SK-N-SH treated with all-trans-retinoic acid at 6 μM for 48 hours (cell line): ENCODE measurements at regions not wholly inside any gene's neighbourhood (a gene's known extent, or its start where the extent isn't known, plus 50 kb on each side); places are given as distances from the start of the nearest gene placed in this dataset.

ENCODE experiments used
- ATAC-seq: fragments of 200-7000 bp; cut with Tn5 transposase; 3 replicates; pipeline ENCODE4 v1.9.1; 2020; ENCODE audit warnings: mild to moderate bottlenecking, moderate library complexity
- ARNTL ChIP-seq: fragments of 450-650 bp; formaldehyde crosslinking; IDR thresholded peaks from 2 replicates; pipeline ENCODE4 v1.5.0; 2020; ENCODE audit warnings: low read depth, mild to moderate bottlenecking, moderate library complexity, borderline replicate concordance
- BACH2 ChIP-seq: fragments of 250-450 bp; sonication (Bioruptor Pico); IDR thresholded peaks from 2 replicates; pipeline ENCODE4 v1.9.0; 2021; ENCODE audit warnings: mild to moderate bottlenecking, borderline replicate concordance
- CREB5 ChIP-seq: fragments of 250-450 bp; sonication (Bioruptor Pico); IDR thresholded peaks from 2 replicates; pipeline ENCODE4 v1.5.1; 2020; ENCODE audit warnings: low read depth, mild to moderate bottlenecking, moderate library complexity
- CSDC2 ChIP-seq: fragments of 250-450 bp; sonication (Bioruptor Pico); IDR thresholded peaks from 2 replicates; pipeline ENCODE4 v1.5.0; 2020; ENCODE audit warnings: mild to moderate bottlenecking, moderate library complexity
- ESRRG ChIP-seq: fragments of 250-450 bp; sonication (Bioruptor Pico); IDR thresholded peaks from 2 replicates; pipeline ENCODE4 v1.6.1; 2021; ENCODE audit warnings: mild to moderate bottlenecking
- GLIS3 ChIP-seq: fragments of 250-450 bp; sonication (Bioruptor Pico); IDR thresholded peaks from 2 replicates; pipeline ENCODE4 v1.5.0; 2020; ENCODE audit warnings: mild to moderate bottlenecking, moderate library complexity
- ISL1 ChIP-seq: fragments of 250-450 bp; sonication (Bioruptor Pico); IDR thresholded peaks from 2 replicates; pipeline ENCODE4 v2.1.2; 2022; ENCODE audit warnings: mild to moderate bottlenecking, moderate library complexity
- PATZ1 ChIP-seq: fragments of 250-450 bp; sonication (Bioruptor Pico); IDR thresholded peaks from 2 replicates; pipeline ENCODE4 v1.8.0; 2020; ENCODE audit warnings: mild to moderate bottlenecking, moderate library complexity, borderline replicate concordance
- PPARA ChIP-seq: fragments of 250-450 bp; sonication (Bioruptor Pico); IDR thresholded peaks from 2 replicates; pipeline ENCODE4 v1.5.0; 2020; ENCODE audit warnings: mild to moderate bottlenecking, borderline replicate concordance
- RARB ChIP-seq: fragments of 250-450 bp; sonication (Bioruptor Pico); IDR thresholded peaks from 2 replicates; pipeline ENCODE4 v1.8.0; 2021; ENCODE audit warnings: mild to moderate bottlenecking, moderate library complexity
- SNAI2 ChIP-seq: fragments of 250-450 bp; sonication (Bioruptor Pico); IDR thresholded peaks from 2 replicates; pipeline ENCODE4 v1.5.0; 2020; ENCODE audit warnings: mild to moderate bottlenecking, moderate library complexity
- TCF4 ChIP-seq: fragments of 250-450 bp; sonication (Bioruptor Pico); IDR thresholded peaks from 2 replicates; pipeline ENCODE4 v1.8.0; 2021; ENCODE audit warnings: mild to moderate bottlenecking, moderate library complexity, borderline replicate concordance
- TOX ChIP-seq: fragments of 250-450 bp; sonication (Bioruptor Pico); IDR thresholded peaks from 2 replicates; pipeline ENCODE4 v1.8.0; 2021; ENCODE audit warnings: mild to moderate bottlenecking, moderate library complexity, borderline replicate concordance
- ZC3H10 ChIP-seq: fragments of 250-450 bp; sonication (Bioruptor Pico); IDR thresholded peaks from 2 replicates; pipeline ENCODE4 v1.5.1; 2021; ENCODE audit warnings: mild to moderate bottlenecking, moderate library complexity
- ZFP3 ChIP-seq: fragments of 250-450 bp; sonication (Bioruptor Pico); IDR thresholded peaks from 2 replicates; pipeline ENCODE4 v1.5.0; 2020; ENCODE audit warnings: mild to moderate bottlenecking, moderate library complexity
- ZFP30 ChIP-seq: fragments of 450-650 bp; formaldehyde crosslinking; IDR thresholded peaks from 2 replicates; pipeline ENCODE4 v1.5.0; 2022; ENCODE audit warnings: mild to moderate bottlenecking, moderate library complexity
- ZNF565 ChIP-seq: fragments of 450-650 bp; formaldehyde crosslinking; conservative IDR thresholded peaks from 2 replicates; pipeline ENCODE4 v1.5.0; 2020; ENCODE audit warnings: low read depth, mild to moderate bottlenecking, moderate library complexity
- ZNF8 ChIP-seq: fragments of 450-650 bp; formaldehyde crosslinking; IDR thresholded peaks from 2 replicates; pipeline ENCODE4 v1.5.0; 2020; ENCODE audit warnings: mild to moderate bottlenecking, moderate library complexity
- TF ChIP-seq, protein P1 (sequence below): fragments of 250-450 bp; sonication (Bioruptor Pico); IDR thresholded peaks from 2 replicates; pipeline ENCODE4 v1.8.0; 2021; ENCODE audit warnings: low read depth, mild to moderate bottlenecking, moderate library complexity, borderline replicate concordance

DNA sequence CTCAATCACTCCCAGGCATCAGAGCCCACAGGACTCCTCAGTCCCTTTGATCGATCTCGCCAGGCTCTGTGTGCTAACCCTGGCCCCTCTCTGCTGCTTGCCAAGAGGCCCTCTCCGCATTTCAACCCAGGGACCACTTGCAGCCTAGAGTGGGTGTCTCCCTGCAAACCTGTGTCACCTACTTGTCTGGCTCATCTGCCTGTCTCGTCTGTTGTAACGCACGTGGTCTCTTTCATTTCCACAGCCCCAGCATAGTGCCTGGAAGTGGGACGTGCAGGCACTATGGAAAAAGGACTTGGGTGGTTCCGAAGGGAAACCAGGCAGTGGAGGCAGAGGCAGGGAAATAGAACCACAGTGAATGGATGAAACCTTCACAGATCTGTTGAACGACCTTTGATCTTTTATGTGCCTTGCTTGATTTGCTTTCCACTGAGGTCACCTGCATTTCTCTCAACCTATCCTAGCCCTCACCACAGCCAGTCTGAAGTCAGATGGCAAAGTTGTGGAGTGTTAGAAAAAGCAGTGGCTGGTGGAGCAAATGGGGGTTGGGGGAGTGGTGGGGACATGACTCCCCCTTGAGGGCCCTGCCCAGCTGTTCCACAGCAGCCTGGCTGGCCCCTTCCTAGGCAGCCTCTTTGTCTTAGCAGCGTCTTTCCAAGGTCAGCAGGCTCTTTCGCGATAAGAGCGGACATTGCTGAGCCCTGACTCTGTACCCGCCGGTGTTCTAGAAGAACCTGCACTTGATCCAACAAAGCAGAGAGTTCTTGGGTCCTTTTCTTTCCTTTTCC is 55.8 kb upstream of the TAGAP start:
- no peak for ATAC-seq
- TF ChIP-seq ZNF565 (no peak), ISL1 (CRISPR knock-in tag) (no peak), ZFP30 (CRISPR knock-in tag) (no peak), ARNTL (no peak), ZNF8 (CRISPR knock-in tag) (no peak), CREB5 (CRISPR knock-in tag) (no peak), TCF4 (CRISPR knock-in tag) (no peak), ZC3H10 (CRISPR knock-in tag) (no peak)
- TF ChIP-seq, protein P1, sequence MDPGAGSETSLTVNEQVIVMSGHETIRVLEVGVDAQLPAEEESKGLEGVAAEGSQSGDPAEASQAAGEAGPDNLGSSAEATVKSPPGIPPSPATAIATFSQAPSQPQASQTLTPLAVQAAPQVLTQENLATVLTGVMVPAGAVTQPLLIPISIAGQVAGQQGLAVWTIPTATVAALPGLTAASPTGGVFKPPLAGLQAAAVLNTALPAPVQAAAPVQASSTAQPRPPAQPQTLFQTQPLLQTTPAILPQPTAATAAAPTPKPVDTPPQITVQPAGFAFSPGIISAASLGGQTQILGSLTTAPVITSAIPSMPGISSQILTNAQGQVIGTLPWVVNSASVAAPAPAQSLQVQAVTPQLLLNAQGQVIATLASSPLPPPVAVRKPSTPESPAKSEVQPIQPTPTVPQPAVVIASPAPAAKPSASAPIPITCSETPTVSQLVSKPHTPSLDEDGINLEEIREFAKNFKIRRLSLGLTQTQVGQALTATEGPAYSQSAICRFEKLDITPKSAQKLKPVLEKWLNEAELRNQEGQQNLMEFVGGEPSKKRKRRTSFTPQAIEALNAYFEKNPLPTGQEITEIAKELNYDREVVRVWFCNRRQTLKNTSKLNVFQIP, result no peak

DNA sequence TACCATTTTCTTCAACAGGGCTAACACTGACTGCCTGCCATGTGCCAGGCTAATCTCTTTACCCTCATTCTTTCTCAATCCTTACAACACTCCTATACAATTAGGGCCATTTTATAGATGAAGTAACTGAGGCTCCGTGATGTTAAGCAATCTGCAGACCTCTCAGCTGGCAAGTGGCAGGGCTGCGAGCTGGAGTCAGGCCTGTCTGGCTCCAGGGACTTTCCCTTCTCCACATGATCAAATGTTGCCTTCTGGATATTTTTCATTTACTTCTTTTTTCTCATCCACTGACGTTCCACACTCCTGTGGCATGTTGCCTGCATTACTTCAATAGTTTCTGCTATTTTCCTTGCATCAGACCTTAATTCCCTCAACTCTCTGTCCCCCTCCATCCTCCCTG is 55.2 kb upstream of the TAGAP start:
- no peak for ATAC-seq

DNA sequence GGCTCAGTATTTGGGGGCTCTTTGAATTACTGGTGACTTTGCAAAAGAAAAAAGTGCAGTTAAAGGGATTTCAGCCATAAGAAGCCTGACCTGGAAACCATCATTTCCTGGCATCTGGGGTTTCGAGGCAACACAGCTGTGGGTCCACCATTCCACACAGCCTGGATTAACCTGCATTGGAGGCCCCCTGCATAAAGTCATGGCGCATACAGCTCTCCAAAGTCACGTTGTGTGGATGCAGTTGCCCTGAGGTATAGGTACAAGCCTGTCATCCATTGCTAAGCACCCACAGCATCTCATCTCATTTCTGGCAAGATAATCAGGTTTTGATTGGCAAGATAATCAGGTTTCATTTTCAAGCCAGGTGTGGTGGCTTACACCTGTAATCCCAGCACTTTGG is 54.5 kb upstream of the TAGAP start:
- ATAC-seq, result no peak
- TF ChIP-seq ZNF8 (CRISPR knock-in tag) (no peak), PPARA (CRISPR knock-in tag) (no peak), SNAI2 (CRISPR knock-in tag) (no peak), ESRRG (no peak), ZNF565 (no peak), BACH2 (CRISPR knock-in tag) (no peak), PATZ1 (CRISPR knock-in tag) (no peak), ZC3H10 (CRISPR knock-in tag) (no peak), ISL1 (CRISPR knock-in tag) (no peak), RARB (no peak), TOX (CRISPR knock-in tag) (no peak), CSDC2 (CRISPR knock-in tag) (no peak), GLIS3 (CRISPR knock-in tag) (no peak), ZFP30 (CRISPR knock-in tag) (no peak), ZFP3 (CRISPR knock-in tag) (no peak), CREB5 (CRISPR knock-in tag) (no peak)
- TF ChIP-seq, protein P1, result no peak

More for the DNA sequence above, 55.2 kb upstream of the TAGAP start:
- TF ChIP-seq GLIS3 (CRISPR knock-in tag) (no peak), PPARA (CRISPR knock-in tag) (no peak), ZNF8 (CRISPR knock-in tag) (no peak), ISL1 (CRISPR knock-in tag) (no peak)

DNA sequence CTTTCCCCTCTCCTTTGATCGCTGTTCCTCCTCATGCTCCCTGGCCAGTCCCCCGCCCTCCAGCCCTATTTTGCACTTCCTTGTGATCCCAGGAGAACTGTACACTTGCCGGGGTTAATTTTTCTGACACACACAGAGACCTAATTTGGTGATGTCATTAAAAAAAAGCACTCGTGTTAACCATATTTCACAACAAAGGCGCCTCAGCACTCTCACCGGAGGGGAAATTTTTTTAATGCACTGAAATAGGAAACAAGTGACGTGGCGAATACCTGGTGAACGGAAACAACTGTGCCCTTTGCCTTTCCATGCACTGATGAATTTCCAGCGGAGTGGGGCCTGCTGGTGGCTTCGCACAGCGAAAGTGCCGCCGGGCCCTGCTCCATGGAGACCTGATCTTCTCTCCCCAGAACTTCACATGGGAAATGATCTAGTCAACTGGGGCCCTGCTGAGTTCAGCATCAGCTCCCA is 53.9 kb upstream of the TAGAP start:
- TF ChIP-seq GLIS3 (CRISPR knock-in tag) (no peak), PPARA (CRISPR knock-in tag) (no peak), CREB5 (CRISPR knock-in tag) (no peak)
- no peak for ATAC-seq
